ENCODE measurements at regions not wholly inside any gene's neighbourhood (a gene's known extent, or its start where the extent isn't known, plus 50 kb on each side); places are given as distances from the start of the nearest gene placed in this dataset.
"Not testable (repeated sequence)": the region's sequence is repeated elsewhere in the genome, so short reads cannot be mapped to it uniquely, and the experiment has no call there.

DNA sequence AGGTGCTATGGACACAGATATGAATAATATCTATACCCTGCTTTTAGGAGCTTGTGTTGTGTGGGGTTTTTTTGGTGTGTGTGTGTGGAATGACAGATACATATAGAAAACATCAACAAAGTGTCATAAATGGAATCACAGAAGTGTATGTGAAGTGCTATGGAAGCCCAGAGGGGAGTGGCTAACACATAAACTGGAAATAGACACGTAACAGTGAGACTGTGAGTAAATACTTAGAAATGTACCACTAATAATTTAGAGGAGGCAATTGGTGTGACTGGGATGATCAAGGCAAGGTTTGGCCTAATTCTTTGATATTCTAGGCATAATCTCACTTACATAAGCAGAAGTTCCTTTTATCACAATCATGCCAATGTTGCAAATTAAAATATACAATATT, 169.3 kb upstream of the TENM4 start:
- H3K79me2 ChIP-seq (ENCODE audit: low read length), result no peaks in the 10 kb centered on the region
- DNase-seq, result no peak
- no peak overlapping the region for H3K4me2 ChIP-seq (ENCODE audit: low read length)
- POLR2A ChIA-PET (ENCODE audit: unreplicated experiment), result no interaction called here
- CTCF ChIA-PET, result no interaction called here
- H2AFZ ChIP-seq (ENCODE audit: low read length), result no peak overlapping the region
- H3K9ac ChIP-seq (ENCODE audit: low read length), result no peak overlapping the region
- no peak overlapping the region for H3K27ac ChIP-seq (ENCODE audit: low read length)
- H4K20me1 ChIP-seq (ENCODE audit: low read length), result no peaks in the 10 kb centered on the region
- H3K36me3 ChIP-seq (ENCODE audit: low read depth, low read length), result no peaks in the 10 kb centered on the region
- ATAC-seq, result no peak
- intact Hi-C loops (cut with micrococcal nuclease), result no loop called here
- no TSS peak for BruUV-seq (replicated peaks)
- H3K4me3 ChIP-seq (ENCODE audit: low read length), result no peak overlapping the region
- H3K27me3 ChIP-seq (ENCODE audit: low read length), result no peaks in the 10 kb centered on the region
- H3F3A ChIP-seq (ENCODE audit: low read length, unreplicated experiment), result no peaks in the 10 kb centered on the region
- H3K4me1 ChIP-seq (ENCODE audit: insufficient read depth, low read length), result no peaks in the 10 kb centered on the region
- H3K9me2 ChIP-seq (replicated peaks; ENCODE audit: low read length), result no peaks in the 10 kb centered on the region
- TF ChIP-seq, protein P1, sequence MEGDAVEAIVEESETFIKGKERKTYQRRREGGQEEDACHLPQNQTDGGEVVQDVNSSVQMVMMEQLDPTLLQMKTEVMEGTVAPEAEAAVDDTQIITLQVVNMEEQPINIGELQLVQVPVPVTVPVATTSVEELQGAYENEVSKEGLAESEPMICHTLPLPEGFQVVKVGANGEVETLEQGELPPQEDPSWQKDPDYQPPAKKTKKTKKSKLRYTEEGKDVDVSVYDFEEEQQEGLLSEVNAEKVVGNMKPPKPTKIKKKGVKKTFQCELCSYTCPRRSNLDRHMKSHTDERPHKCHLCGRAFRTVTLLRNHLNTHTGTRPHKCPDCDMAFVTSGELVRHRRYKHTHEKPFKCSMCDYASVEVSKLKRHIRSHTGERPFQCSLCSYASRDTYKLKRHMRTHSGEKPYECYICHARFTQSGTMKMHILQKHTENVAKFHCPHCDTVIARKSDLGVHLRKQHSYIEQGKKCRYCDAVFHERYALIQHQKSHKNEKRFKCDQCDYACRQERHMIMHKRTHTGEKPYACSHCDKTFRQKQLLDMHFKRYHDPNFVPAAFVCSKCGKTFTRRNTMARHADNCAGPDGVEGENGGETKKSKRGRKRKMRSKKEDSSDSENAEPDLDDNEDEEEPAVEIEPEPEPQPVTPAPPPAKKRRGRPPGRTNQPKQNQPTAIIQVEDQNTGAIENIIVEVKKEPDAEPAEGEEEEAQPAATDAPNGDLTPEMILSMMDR (conservative IDR thresholded peaks at IDR 0.05; ENCODE audit: low read depth, low read length), result no peak
- TF ChIP-seq EZH2 (IDR thresholded peaks at IDR 0.05; ENCODE audit: low read length, unreplicated experiment) (no peak), EZH2phosphoT487 (IDR thresholded peaks at IDR 0.05; ENCODE audit: borderline replicate concordance, low read length) (no peak)
- 0 out of 2 replicates have a peak, but pooled peaks cover 6% of the 10 kb centered on the region for H3K9me3 ChIP-seq (ENCODE audit: low read length)

DNA sequence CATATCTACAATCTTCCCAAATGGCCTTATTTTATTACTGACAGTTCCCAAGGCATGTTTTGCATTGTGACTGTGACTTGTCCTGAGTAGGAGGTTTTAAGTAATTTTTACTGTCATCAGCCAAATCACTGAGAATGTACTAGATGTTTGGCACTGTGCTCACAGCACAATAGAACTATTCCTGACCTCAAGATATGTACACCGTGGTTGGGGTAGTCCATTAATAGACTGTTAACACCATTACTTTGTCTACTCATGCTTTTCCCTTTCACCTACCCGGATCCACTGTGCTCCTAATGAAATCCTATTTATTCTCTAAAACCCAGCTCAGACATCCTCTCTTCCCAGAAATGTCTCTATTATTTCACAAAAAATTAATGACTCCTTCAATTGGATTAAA, 168.7 kb upstream of the TENM4 start:
- Histone ChIP-seq H3K4me2 (ENCODE audit: low read length) (no peak overlapping the region), H3K36me3 (ENCODE audit: low read depth, low read length) (no peaks in the 10 kb centered on the region), H3K79me2 (ENCODE audit: low read length) (no peaks in the 10 kb centered on the region), H3K4me3 (ENCODE audit: low read length) (no peak overlapping the region), H4K20me1 (ENCODE audit: low read length) (no peaks in the 10 kb centered on the region), H3K9me3 (ENCODE audit: low read length) (0 out of 2 replicates have a peak, but pooled peaks cover 6% of the 10 kb centered on the region), H3K27me3 (ENCODE audit: low read length) (no peaks in the 10 kb centered on the region), H3K27ac (ENCODE audit: low read length) (no peak overlapping the region), H2AFZ (ENCODE audit: low read length) (no peak overlapping the region), H3F3A (ENCODE audit: low read length, unreplicated experiment) (no peaks in the 10 kb centered on the region), H3K9ac (ENCODE audit: low read length) (no peak overlapping the region), H3K4me1 (ENCODE audit: insufficient read depth, low read length) (no peaks in the 10 kb centered on the region), H3K9me2 (replicated peaks; ENCODE audit: low read length) (no peaks in the 10 kb centered on the region)
- no peak for DNase-seq
- ChIA-PET POLR2A (ENCODE audit: unreplicated experiment) (no interaction called here), CTCF (no interaction called here)
- no TSS peak for BruUV-seq (replicated peaks)
- TF ChIP-seq, protein P1 (conservative IDR thresholded peaks at IDR 0.05; ENCODE audit: low read depth, low read length), result no peak
- TF ChIP-seq EZH2 (IDR thresholded peaks at IDR 0.05; ENCODE audit: low read length, unreplicated experiment) (no peak), EZH2phosphoT487 (IDR thresholded peaks at IDR 0.05; ENCODE audit: borderline replicate concordance, low read length) (no peak)
- intact Hi-C loops (cut with micrococcal nuclease), result no loop called here
- ATAC-seq, result no peak

DNA sequence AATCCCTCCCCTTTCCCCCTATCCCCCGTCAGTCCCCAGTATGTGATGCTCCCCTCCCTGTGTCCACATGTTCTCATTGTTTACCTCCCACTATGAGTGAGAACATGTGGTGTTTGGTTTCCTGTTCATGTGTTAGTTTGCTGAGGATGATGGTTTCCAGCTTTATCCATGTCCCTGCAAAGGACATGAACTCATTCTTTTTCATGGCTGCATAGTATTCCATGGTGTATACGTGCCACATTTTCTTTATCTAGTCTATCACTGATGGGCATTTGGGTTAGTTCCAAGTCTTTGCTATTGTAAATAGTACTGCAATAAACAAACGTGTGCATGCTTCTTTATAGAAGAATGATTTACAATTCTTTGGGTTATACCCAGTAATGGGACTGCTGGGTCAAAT, 165.6 kb upstream of the TENM4 start:
- H3K9ac ChIP-seq (ENCODE audit: low read length); H4K20me1 ChIP-seq (ENCODE audit: low read length); H3K27me3 ChIP-seq (ENCODE audit: low read length); CTCF ChIA-PET; H2AFZ ChIP-seq (ENCODE audit: low read length); H3K27ac ChIP-seq (ENCODE audit: low read length); H3K4me3 ChIP-seq (ENCODE audit: low read length); H3K4me1 ChIP-seq (ENCODE audit: insufficient read depth, low read length); ATAC-seq; H3K9me2 ChIP-seq (replicated peaks; ENCODE audit: low read length); H3F3A ChIP-seq (ENCODE audit: low read length, unreplicated experiment); H3K9me3 ChIP-seq (ENCODE audit: low read length); DNase-seq; BruUV-seq (replicated peaks); H3K4me2 ChIP-seq (ENCODE audit: low read length); intact Hi-C loops (cut with micrococcal nuclease); H3K36me3 ChIP-seq (ENCODE audit: low read depth, low read length); POLR2A ChIA-PET (ENCODE audit: unreplicated experiment); H3K79me2 ChIP-seq (ENCODE audit: low read length): not testable (repeated sequence)

All from PC-3 (cell line).